RWPE1 (cell line): ENCODE measurements at regions not wholly inside any gene's neighbourhood (a gene's known extent, or its start where the extent isn't known, plus 50 kb on each side); places are given as distances from the start of the nearest gene placed in this dataset.
A peak's percentile ranks its signal among the peaks of the same experiment; 100 is the strongest.

Source experiments
- CTCF ChIA-PET: fragments of 350-600 bp; sonication (Branson Sonifier 250); formaldehyde crosslinking; extraction: SDS; loops from one replicate; lab custom pipeline; 2021; lab: Yijun Ruan, JAX
- POLR2A ChIA-PET: fragments of 400-600 bp; formaldehyde crosslinking; extraction: SDS; loops from one replicate; lab custom pipeline; 2020; ENCODE audit warnings: antibody characterized with exemption; ENCODE audit not compliant: low non-redundant PET; lab: Yijun Ruan, JAX
- DNase-seq: peaks from one replicate; pipeline ENCODE4 v3.0.0; 2012; ENCODE audit warnings: low spot score
- H3K27ac ChIP-seq: fragments of 450-650 bp; 2 replicates; pipeline ENCODE4 v1.5.1; 2017
- CTCF ChIP-seq: fragments of 450-650 bp; conservative IDR thresholded peaks from 2 replicates; pipeline ENCODE4 v1.5.1; 2017; ENCODE audit warnings: low read depth, mild to moderate bottlenecking

GRCh38 chr12:92625639-92626310 is 77.0 kb upstream of the PLEKHG7 start:
- DNase-seq = no peak
- ChIA-PET CTCF (no interaction called here), POLR2A (no interaction called here)
- no peak for TF ChIP-seq CTCF
- H3K27ac ChIP-seq = no peak overlapping the region

- ChIA-PET POLR2A (no interaction called here), CTCF (interaction anchor here (0.6 kb wide), 1 partner anchor 682 kb away, joined by 4 read pairs; no protein-coding TSS in a partner anchor)
- TF ChIP-seq CTCF = no peak
- H3K27ac ChIP-seq = no peak overlapping the region
- peak; percentile 69 for DNase-seq
Measured at GRCh38 chr12:92624236-92624635, 78.6 kb upstream of the PLEKHG7 start.

GRCh38 chr12:92623386-92623785 is 79.4 kb upstream of the PLEKHG7 start:
- H3K27ac ChIP-seq = no peak overlapping the region
- CTCF ChIA-PET = no interaction called here
- no peak for TF ChIP-seq CTCF
- POLR2A ChIA-PET = no interaction called here
- DNase-seq = no peak

GRCh38 chr12:92621833-92622232 is 81.0 kb upstream of the PLEKHG7 start:
- TF ChIP-seq CTCF = no peak
- POLR2A ChIA-PET = no interaction called here
- no peak overlapping the region for H3K27ac ChIP-seq
- DNase-seq = no peak
- CTCF ChIA-PET = no interaction called here

- CTCF ChIA-PET = no interaction called here
- DNase-seq = no peak
- no peak for TF ChIP-seq CTCF
- H3K27ac ChIP-seq = no peak overlapping the region
- POLR2A ChIA-PET = no interaction called here
Measured at GRCh38 chr12:92621312-92621711, 81.5 kb upstream of the PLEKHG7 start.

- POLR2A ChIA-PET = no interaction called here
- peak overlapping the region; percentile 17; the same call in 1 of the 2 replicates for H3K27ac ChIP-seq
- CTCF ChIA-PET = interaction anchor here (0.6 to 0.8 kb wide), 2 partner anchors 585 to 682 kb away, joined by 3 read pairs; no protein-coding TSS in a partner anchor
- DNase-seq = no peak
- TF ChIP-seq CTCF = no peak
Measured at GRCh38 chr12:92619730-92620684, 82.8 kb upstream of the PLEKHG7 start.
